ENCODE measurements at regions not wholly inside any gene's neighbourhood (a gene's known extent, or its start where the extent isn't known, plus 50 kb on each side); places are given as distances from the start of the nearest gene placed in this dataset.

- no peak for DNase-seq (ENCODE audit: low read depth in 1 of 2, low spot score in 1 of 2)
- H3K27me3 ChIP-seq (ENCODE audit: insufficient read depth, poor library complexity, severe bottlenecking), result no peaks in the 10 kb centered on the region
- H3K4me3 ChIP-seq (replicated peaks; ENCODE audit: insufficient read depth, low read length), result no peak overlapping the region
- H3K27ac ChIP-seq (replicated peaks), result no peak overlapping the region
- no peak for TF ChIP-seq REST (IDR thresholded peaks at IDR 0.05; ENCODE audit: insufficient replicate concordance, low read depth)
- TF ChIP-seq POLR2AphosphoS5 (IDR thresholded peaks at IDR 0.05; ENCODE audit: low read depth), result no peak
- TF ChIP-seq CTCF (IDR thresholded peaks at IDR 0.05; ENCODE audit: insufficient read depth, low read length), result no peak
- no peak for TF ChIP-seq SPI1 (IDR thresholded peaks at IDR 0.05; ENCODE audit: borderline replicate concordance, low read depth)
- no peak for TF ChIP-seq GABPA (IDR thresholded peaks at IDR 0.05; ENCODE audit: low read depth)
Measured at GRCh38 chr1:47622776-47623556, 185.1 kb downstream of the FOXD2 start.

- TF ChIP-seq POLR2AphosphoS5 (IDR thresholded peaks at IDR 0.05; ENCODE audit: low read depth), result no peak
- no peak for TF ChIP-seq REST (IDR thresholded peaks at IDR 0.05; ENCODE audit: insufficient replicate concordance, low read depth)
- TF ChIP-seq SPI1 (IDR thresholded peaks at IDR 0.05; ENCODE audit: borderline replicate concordance, low read depth), result no peak
- TF ChIP-seq CTCF (IDR thresholded peaks at IDR 0.05; ENCODE audit: insufficient read depth, low read length), result no peak
- no peak for TF ChIP-seq GABPA (IDR thresholded peaks at IDR 0.05; ENCODE audit: low read depth)
- H3K27me3 ChIP-seq (ENCODE audit: insufficient read depth, poor library complexity, severe bottlenecking), result no peaks in the 10 kb centered on the region
- H3K4me3 ChIP-seq (replicated peaks; ENCODE audit: insufficient read depth, low read length), result no peak overlapping the region
- DNase-seq (ENCODE audit: low read depth in 1 of 2, low spot score in 1 of 2), result no peak
- no peak overlapping the region for H3K27ac ChIP-seq (replicated peaks)
Measured at GRCh38 chr1:47623557-47623940, 185.7 kb downstream of the FOXD2 start.

- no peak overlapping the region for H3K27ac ChIP-seq (replicated peaks)
- no peak for TF ChIP-seq REST (IDR thresholded peaks at IDR 0.05; ENCODE audit: insufficient replicate concordance, low read depth)
- TF ChIP-seq CTCF (IDR thresholded peaks at IDR 0.05; ENCODE audit: insufficient read depth, low read length), result no peak
- TF ChIP-seq POLR2AphosphoS5 (IDR thresholded peaks at IDR 0.05; ENCODE audit: low read depth), result no peak
- TF ChIP-seq GABPA (IDR thresholded peaks at IDR 0.05; ENCODE audit: low read depth), result no peak
- no peak for TF ChIP-seq SPI1 (IDR thresholded peaks at IDR 0.05; ENCODE audit: borderline replicate concordance, low read depth)
- no peaks in the 10 kb centered on the region for H3K27me3 ChIP-seq (ENCODE audit: insufficient read depth, poor library complexity, severe bottlenecking)
- no peak for DNase-seq (ENCODE audit: low read depth in 1 of 2, low spot score in 1 of 2)
- H3K4me3 ChIP-seq (replicated peaks; ENCODE audit: insufficient read depth, low read length), result no peak overlapping the region
Measured at GRCh38 chr1:47624531-47624930, 186.7 kb downstream of the FOXD2 start.
